Liver (tissue), 8 donors: ENCODE measurements at regions not wholly inside any gene's neighbourhood (a gene's known extent, or its start where the extent isn't known, plus 50 kb on each side); places are given as distances from the start of the nearest gene placed in this dataset.

ENCODE experiments used
- DNase-seq: peaks from one replicate; pipeline ENCODE4 v3.0.0-alpha.2; 2017; ENCODE audit warnings: low spot score
- H3K27ac ChIP-seq, 2 donors: one replicate each; pipeline ENCODE4 v1.7.0; 2013; ENCODE audit warnings: inconsistent platforms in 2 of 2, low read length in 2 of 2, control low read depth in 1 of 2, low read depth in 1 of 2, mild to moderate bottlenecking in 1 of 2
- H3K27me3 ChIP-seq, 4 donors: one replicate each; pipeline versions ENCODE4 v1.6.1 to v1.7.0; 2013; ENCODE audit warnings: low read length in 3 of 4, inconsistent platforms in 1 of 4, mild to moderate bottlenecking in 1 of 4, moderate library complexity in 1 of 4; ENCODE audit not compliant: control insufficient read depth in 4 of 4, insufficient read depth in 4 of 4
- H3K36me3 ChIP-seq, 4 donors: one replicate each; pipeline versions ENCODE4 v1.6.1 to v1.7.0; 2013; ENCODE audit warnings: low read length in 3 of 4, mild to moderate bottlenecking in 3 of 4, low read depth in 1 of 4, moderate library complexity in 1 of 4; ENCODE audit not compliant: control insufficient read depth in 4 of 4, insufficient read depth in 3 of 4
- H3K4me1 ChIP-seq, 4 donors: one replicate each; pipeline versions ENCODE4 v1.6.1 to v1.7.0; 2013; ENCODE audit warnings: low read length in 3 of 4, mild to moderate bottlenecking in 3 of 4, moderate library complexity in 1 of 4; ENCODE audit not compliant: control insufficient read depth in 4 of 4, insufficient read depth in 4 of 4
- H3K4me3 ChIP-seq, 3 donors: one replicate each; pipeline versions ENCODE4 v1.6.1 to v1.7.0; 2013; ENCODE audit warnings: low read length in 3 of 3, control low read depth in 1 of 3, low read depth in 1 of 3, mild to moderate bottlenecking in 1 of 3
- H3K9ac ChIP-seq, 2 donors: one replicate each; pipeline ENCODE4 v1.7.0; 2013; ENCODE audit warnings: low read length in 2 of 2, mild to moderate bottlenecking in 2 of 2, moderate library complexity in 2 of 2, control low read depth in 1 of 2, low read depth in 1 of 2
- H3K9me3 ChIP-seq, 4 donors: one replicate each; pipeline versions ENCODE4 v1.6.1 to v1.7.0; 2013; ENCODE audit warnings: low read length in 3 of 4; ENCODE audit not compliant: control insufficient read depth in 4 of 4
- EGR1 ChIP-seq, 2 donors: IDR thresholded peaks; 2 replicates each; pipeline ENCODE4 v1.6.1; 2016 to 2018; ENCODE audit warnings: antibody characterized with exemption in 2 of 2, low read depth in 2 of 2
- FOXA1 ChIP-seq: IDR thresholded peaks from 2 replicates; pipeline ENCODE4 v1.6.1; 2016; ENCODE audit warnings: antibody characterized with exemption
- FOXA2 ChIP-seq: IDR thresholded peaks from 2 replicates; pipeline ENCODE4 v1.6.1; 2016; ENCODE audit warnings: antibody characterized with exemption
- GABPA ChIP-seq, 2 donors: IDR thresholded peaks in 1 of 2; conservative IDR thresholded peaks in 1 of 2; 2 replicates each; pipeline ENCODE4 v1.6.1; 2016; ENCODE audit warnings: antibody characterized with exemption in 2 of 2, mild to moderate bottlenecking in 1 of 2, moderate library complexity in 1 of 2
- HNF4A ChIP-seq, 2 donors: conservative IDR thresholded peaks; 2 replicates each; pipeline ENCODE4 v1.6.1; 2016; ENCODE audit warnings: antibody characterized with exemption in 2 of 2, mild to moderate bottlenecking in 2 of 2
- JUND ChIP-seq, 2 donors: IDR thresholded peaks; 2 replicates each; pipeline ENCODE4 v1.6.1; 2016; ENCODE audit warnings: antibody characterized with exemption in 2 of 2
- NR2F2 ChIP-seq: IDR thresholded peaks from 2 replicates; pipeline ENCODE4 v1.6.1; 2016; ENCODE audit warnings: antibody characterized with exemption
- RAD21 ChIP-seq, 2 donors: IDR thresholded peaks; 2 replicates each; pipeline ENCODE4 v1.6.1; 2016; ENCODE audit warnings: antibody characterized with exemption in 2 of 2, mild to moderate bottlenecking in 2 of 2
- RXRA ChIP-seq, 2 donors: IDR thresholded peaks; 2 replicates each; pipeline ENCODE4 v1.6.1; 2017 to 2018; ENCODE audit warnings: antibody characterized with exemption in 2 of 2, mild to moderate bottlenecking in 1 of 2
- SP1 ChIP-seq: IDR thresholded peaks from 2 replicates; pipeline ENCODE4 v1.6.1; 2018; ENCODE audit warnings: antibody characterized with exemption, mild to moderate bottlenecking
- TAF1 ChIP-seq: conservative IDR thresholded peaks from 2 replicates; pipeline ENCODE4 v1.6.1; 2016; ENCODE audit warnings: antibody characterized with exemption, mild to moderate bottlenecking
- YY1 ChIP-seq: IDR thresholded peaks from 2 replicates; pipeline ENCODE4 v1.6.1; 2016; ENCODE audit warnings: antibody characterized with exemption, mild to moderate bottlenecking
- WGBS: extraction: QIAGEN DNeasy Blood & Tissue Kit; methylation state at CpG from one replicate; pipeline ENCODE4 v1.1.7; 2013; 5-methylcytosine and 5-hydroxymethylcytosine counted together
- TF ChIP-seq, protein P1 (sequence below): fragments of 150-350 bp; IDR thresholded peaks from 2 replicates; pipeline ENCODE4 v1.5.1; 2017; ENCODE audit warnings: improper control_type of control experiment, low read depth, low read length; ENCODE audit not compliant: missing input control
- TF ChIP-seq, protein P2 (sequence below): IDR thresholded peaks from 2 replicates; pipeline ENCODE4 v1.6.1; 2016; ENCODE audit warnings: antibody characterized with exemption
- TF ChIP-seq, protein P3 (sequence below): IDR thresholded peaks from 2 replicates; pipeline ENCODE4 v1.6.1; 2016; ENCODE audit warnings: antibody characterized with exemption, mild to moderate bottlenecking
- TF ChIP-seq, protein P4 (sequence below): IDR thresholded peaks from 2 replicates; pipeline ENCODE4 v1.6.1; 2016; ENCODE audit warnings: antibody characterized with exemption
- TF ChIP-seq, protein P5 (sequence below): IDR thresholded peaks from 2 replicates; pipeline ENCODE4 v1.6.1; 2016; ENCODE audit warnings: antibody characterized with exemption
- donor health status: healthy.
- donor health status: healthy.
- donor health status: healthy.
- donor health status: healthy.
- donor health status: healthy.

DNA sequence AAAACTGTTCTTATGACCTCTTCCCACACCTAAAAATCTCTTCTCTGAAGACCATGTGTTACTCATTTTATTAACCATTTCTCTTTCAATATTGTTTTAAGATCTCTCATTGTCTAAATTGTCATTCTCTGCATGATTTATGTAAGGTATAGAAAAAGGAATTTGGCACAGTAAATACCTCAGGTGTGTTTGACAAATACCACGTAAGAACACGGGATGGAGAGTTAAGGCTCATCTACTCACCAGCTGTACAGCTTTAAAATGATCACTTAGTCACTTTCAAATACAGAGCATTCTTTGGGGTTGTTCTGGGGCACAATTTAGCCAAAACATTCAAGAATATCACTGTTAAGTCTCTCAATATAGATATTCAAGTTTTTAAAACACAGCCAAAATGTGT is 627.1 kb downstream of the MCTP2 start (continued):
- TF ChIP-seq, protein P1, sequence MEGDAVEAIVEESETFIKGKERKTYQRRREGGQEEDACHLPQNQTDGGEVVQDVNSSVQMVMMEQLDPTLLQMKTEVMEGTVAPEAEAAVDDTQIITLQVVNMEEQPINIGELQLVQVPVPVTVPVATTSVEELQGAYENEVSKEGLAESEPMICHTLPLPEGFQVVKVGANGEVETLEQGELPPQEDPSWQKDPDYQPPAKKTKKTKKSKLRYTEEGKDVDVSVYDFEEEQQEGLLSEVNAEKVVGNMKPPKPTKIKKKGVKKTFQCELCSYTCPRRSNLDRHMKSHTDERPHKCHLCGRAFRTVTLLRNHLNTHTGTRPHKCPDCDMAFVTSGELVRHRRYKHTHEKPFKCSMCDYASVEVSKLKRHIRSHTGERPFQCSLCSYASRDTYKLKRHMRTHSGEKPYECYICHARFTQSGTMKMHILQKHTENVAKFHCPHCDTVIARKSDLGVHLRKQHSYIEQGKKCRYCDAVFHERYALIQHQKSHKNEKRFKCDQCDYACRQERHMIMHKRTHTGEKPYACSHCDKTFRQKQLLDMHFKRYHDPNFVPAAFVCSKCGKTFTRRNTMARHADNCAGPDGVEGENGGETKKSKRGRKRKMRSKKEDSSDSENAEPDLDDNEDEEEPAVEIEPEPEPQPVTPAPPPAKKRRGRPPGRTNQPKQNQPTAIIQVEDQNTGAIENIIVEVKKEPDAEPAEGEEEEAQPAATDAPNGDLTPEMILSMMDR, result no peak

DNA sequence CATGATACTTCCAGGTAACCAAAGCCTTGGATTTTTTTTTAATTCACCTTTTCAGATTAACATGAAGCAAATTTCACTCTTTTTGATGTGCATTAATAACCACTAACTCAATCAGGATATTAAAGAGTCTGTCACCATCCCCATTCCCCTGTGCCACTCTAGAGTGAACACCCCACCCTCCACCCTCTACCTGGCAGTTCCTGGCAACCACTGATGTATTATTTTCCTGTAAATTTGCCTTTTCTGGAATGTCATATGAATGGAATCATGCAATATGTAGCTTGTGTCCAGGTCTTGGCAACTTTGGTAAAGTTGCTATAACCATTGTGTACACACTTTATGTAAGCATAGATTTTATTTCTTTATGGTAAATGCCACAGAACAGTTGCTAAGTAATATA is 627.6 kb downstream of the MCTP2 start:
- no peak for TF ChIP-seq SP1
- TF ChIP-seq, protein P2, sequence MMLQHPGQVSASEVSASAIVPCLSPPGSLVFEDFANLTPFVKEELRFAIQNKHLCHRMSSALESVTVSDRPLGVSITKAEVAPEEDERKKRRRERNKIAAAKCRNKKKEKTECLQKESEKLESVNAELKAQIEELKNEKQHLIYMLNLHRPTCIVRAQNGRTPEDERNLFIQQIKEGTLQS, result no peak
- no peak for TF ChIP-seq NR2F2
- TF ChIP-seq JUND (IDR thresholded peaks at IDR 0.05), result no peak
- TF ChIP-seq HNF4A (conservative IDR thresholded peaks at IDR 0.05), result no peak
- no peak for TF ChIP-seq GABPA (IDR thresholded peaks at IDR 0.05 in 1 of 2, conservative IDR thresholded peaks at IDR 0.05 in 1 of 2)
- TF ChIP-seq, protein P1, result no peak
- no peak for TF ChIP-seq YY1
- TF ChIP-seq, protein P3, sequence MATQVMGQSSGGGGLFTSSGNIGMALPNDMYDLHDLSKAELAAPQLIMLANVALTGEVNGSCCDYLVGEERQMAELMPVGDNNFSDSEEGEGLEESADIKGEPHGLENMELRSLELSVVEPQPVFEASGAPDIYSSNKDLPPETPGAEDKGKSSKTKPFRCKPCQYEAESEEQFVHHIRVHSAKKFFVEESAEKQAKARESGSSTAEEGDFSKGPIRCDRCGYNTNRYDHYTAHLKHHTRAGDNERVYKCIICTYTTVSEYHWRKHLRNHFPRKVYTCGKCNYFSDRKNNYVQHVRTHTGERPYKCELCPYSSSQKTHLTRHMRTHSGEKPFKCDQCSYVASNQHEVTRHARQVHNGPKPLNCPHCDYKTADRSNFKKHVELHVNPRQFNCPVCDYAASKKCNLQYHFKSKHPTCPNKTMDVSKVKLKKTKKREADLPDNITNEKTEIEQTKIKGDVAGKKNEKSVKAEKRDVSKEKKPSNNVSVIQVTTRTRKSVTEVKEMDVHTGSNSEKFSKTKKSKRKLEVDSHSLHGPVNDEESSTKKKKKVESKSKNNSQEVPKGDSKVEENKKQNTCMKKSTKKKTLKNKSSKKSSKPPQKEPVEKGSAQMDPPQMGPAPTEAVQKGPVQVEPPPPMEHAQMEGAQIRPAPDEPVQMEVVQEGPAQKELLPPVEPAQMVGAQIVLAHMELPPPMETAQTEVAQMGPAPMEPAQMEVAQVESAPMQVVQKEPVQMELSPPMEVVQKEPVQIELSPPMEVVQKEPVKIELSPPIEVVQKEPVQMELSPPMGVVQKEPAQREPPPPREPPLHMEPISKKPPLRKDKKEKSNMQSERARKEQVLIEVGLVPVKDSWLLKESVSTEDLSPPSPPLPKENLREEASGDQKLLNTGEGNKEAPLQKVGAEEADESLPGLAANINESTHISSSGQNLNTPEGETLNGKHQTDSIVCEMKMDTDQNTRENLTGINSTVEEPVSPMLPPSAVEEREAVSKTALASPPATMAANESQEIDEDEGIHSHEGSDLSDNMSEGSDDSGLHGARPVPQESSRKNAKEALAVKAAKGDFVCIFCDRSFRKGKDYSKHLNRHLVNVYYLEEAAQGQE, result no peak
- Histone ChIP-seq H3K27me3 (no peaks in the 10 kb centered on the region), H3K9ac (no peak overlapping the region), H3K36me3 (no peaks in the 10 kb centered on the region), H3K4me3 (no peak overlapping the region), H3K9me3 (peaks cover 0 to 2% (median 0%) of the 10 kb centered on the region in 4 donors), H3K4me1 (no peaks in the 10 kb centered on the region), H3K27ac (no peak overlapping the region)
- no peak for DNase-seq

DNA sequence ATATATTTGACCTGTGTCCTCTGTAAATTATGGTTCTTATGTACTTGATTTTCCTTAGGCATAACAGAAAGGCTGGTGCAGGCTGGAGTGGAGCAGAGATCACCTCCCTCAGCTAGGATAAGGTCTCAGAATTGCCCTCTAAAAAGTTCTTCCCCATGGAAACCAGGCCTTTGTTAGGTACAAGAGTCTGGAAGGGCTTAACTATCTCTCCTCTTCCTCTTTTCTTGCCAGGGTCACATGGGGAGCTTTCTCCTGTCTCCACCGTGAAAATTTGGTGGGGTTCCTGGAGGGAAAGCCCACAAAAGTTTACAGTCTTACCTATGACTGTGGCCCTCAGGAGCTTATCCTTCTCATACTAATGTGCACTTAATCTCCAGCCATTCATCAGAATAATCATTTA is 633.2 kb downstream of the MCTP2 start:
- 63% methylated on average over 1 of the region's 1 CpG for whole genome bisulfite sequencing
- H3K9me3 ChIP-seq, result peaks cover 0 to 3% (median 0%) of the 10 kb centered on the region in 4 donors
- no peaks in the 10 kb centered on the region for H3K27me3 ChIP-seq
- no peaks in the 10 kb centered on the region for H3K4me1 ChIP-seq
- no peak for DNase-seq
- no peak overlapping the region for H3K9ac ChIP-seq
- H3K27ac ChIP-seq, result no peak overlapping the region
- no peaks in the 10 kb centered on the region for H3K36me3 ChIP-seq
- no peak overlapping the region for H3K4me3 ChIP-seq
- no peak for TF ChIP-seq TAF1
- TF ChIP-seq, protein P4, sequence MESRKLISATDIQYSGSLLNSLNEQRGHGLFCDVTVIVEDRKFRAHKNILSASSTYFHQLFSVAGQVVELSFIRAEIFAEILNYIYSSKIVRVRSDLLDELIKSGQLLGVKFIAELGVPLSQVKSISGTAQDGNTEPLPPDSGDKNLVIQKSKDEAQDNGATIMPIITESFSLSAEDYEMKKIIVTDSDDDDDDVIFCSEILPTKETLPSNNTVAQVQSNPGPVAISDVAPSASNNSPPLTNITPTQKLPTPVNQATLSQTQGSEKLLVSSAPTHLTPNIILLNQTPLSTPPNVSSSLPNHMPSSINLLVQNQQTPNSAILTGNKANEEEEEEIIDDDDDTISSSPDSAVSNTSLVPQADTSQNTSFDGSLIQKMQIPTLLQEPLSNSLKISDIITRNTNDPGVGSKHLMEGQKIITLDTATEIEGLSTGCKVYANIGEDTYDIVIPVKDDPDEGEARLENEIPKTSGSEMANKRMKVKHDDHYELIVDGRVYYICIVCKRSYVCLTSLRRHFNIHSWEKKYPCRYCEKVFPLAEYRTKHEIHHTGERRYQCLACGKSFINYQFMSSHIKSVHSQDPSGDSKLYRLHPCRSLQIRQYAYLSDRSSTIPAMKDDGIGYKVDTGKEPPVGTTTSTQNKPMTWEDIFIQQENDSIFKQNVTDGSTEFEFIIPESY, result no peak
- no peak for TF ChIP-seq FOXA2
- TF ChIP-seq, protein P5, sequence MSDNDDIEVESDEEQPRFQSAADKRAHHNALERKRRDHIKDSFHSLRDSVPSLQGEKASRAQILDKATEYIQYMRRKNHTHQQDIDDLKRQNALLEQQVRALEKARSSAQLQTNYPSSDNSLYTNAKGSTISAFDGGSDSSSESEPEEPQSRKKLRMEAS, result no peak
- no peak for TF ChIP-seq RAD21 (IDR thresholded peaks at IDR 0.05)
- TF ChIP-seq, protein P1, result no peak
- TF ChIP-seq YY1, result no peak
- no peak for TF ChIP-seq NR2F2
- no peak for TF ChIP-seq JUND (IDR thresholded peaks at IDR 0.05)
- no peak for TF ChIP-seq FOXA1
- no peak for TF ChIP-seq EGR1 (IDR thresholded peaks at IDR 0.05; ENCODE audit: low read depth in 2 of 2)
- no peak for TF ChIP-seq RXRA (IDR thresholded peaks at IDR 0.05)
- no peak for TF ChIP-seq GABPA (IDR thresholded peaks at IDR 0.05 in 1 of 2, conservative IDR thresholded peaks at IDR 0.05 in 1 of 2)
- no peak for TF ChIP-seq SP1
